HCT116 (cell line): ENCODE measurements at regions not wholly inside any gene's neighbourhood (a gene's known extent, or its start where the extent isn't known, plus 50 kb on each side); places are given as distances from the start of the nearest gene placed in this dataset.

Source experiments
- EGR1 ChIP-seq: IDR thresholded peaks from 2 replicates; pipeline ENCODE4 v1.6.1; 2012; ENCODE audit warnings: low read depth
- EZH2 ChIP-seq: fragments of 200-600 bp; sonication (generic); IDR thresholded peaks from 2 replicates; pipeline ENCODE4 v1.6.1; 2017; ENCODE audit warnings: antibody characterized with exemption, mixed run types
- EZH2phosphoT487 ChIP-seq: fragments of 200-600 bp; IDR thresholded peaks from 2 replicates; pipeline ENCODE4 v1.6.1; 2018; ENCODE audit warnings: antibody characterized with exemption, borderline replicate concordance
- JUND ChIP-seq: IDR thresholded peaks from 2 replicates; pipeline ENCODE4 v1.6.1; 2012
- POLR2A ChIP-seq: IDR thresholded peaks from 2 replicates; pipeline ENCODE4 v1.7.0; 2011; ENCODE audit warnings: borderline replicate concordance; ENCODE audit not compliant: insufficient read depth, insufficient read length; ENCODE audit errors: extremely low read depth
- POLR2AphosphoS5 ChIP-seq: IDR thresholded peaks from 2 replicates; pipeline ENCODE4 v1.6.1; 2011; ENCODE audit warnings: mild to moderate bottlenecking, low read depth, low read length, moderate library complexity
- SRF ChIP-seq: IDR thresholded peaks from 2 replicates; pipeline ENCODE4 v1.6.1; 2012; ENCODE audit warnings: low read depth
- ZFX ChIP-seq: fragments of 450-650 bp; IDR thresholded peaks from 2 replicates; pipeline ENCODE4 v1.6.1; 2017
- TF ChIP-seq, protein P1 (sequence below), 3 experiments: fragments of 200-600 bp in 1 of 3; sonication (generic) in 1 of 3; IDR thresholded peaks in 2 of 3; conservative IDR thresholded peaks in 1 of 3; 2 replicates each; pipeline ENCODE4 v1.5.1; 2012 to 2017; ENCODE audit warnings: low read depth in 2 of 3, low read length in 2 of 3, antibody characterized with exemption in 1 of 3, borderline replicate concordance in 1 of 3, control low read depth in 1 of 3, mild to moderate bottlenecking in 1 of 3, mixed read lengths in 1 of 3, mixed run types in 1 of 3, moderate library complexity in 1 of 3; ENCODE audit not compliant: insufficient read depth in 1 of 3

- TF ChIP-seq, protein P1, sequence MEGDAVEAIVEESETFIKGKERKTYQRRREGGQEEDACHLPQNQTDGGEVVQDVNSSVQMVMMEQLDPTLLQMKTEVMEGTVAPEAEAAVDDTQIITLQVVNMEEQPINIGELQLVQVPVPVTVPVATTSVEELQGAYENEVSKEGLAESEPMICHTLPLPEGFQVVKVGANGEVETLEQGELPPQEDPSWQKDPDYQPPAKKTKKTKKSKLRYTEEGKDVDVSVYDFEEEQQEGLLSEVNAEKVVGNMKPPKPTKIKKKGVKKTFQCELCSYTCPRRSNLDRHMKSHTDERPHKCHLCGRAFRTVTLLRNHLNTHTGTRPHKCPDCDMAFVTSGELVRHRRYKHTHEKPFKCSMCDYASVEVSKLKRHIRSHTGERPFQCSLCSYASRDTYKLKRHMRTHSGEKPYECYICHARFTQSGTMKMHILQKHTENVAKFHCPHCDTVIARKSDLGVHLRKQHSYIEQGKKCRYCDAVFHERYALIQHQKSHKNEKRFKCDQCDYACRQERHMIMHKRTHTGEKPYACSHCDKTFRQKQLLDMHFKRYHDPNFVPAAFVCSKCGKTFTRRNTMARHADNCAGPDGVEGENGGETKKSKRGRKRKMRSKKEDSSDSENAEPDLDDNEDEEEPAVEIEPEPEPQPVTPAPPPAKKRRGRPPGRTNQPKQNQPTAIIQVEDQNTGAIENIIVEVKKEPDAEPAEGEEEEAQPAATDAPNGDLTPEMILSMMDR (IDR thresholded peaks at IDR 0.05 in 2 of 3, conservative IDR thresholded peaks at IDR 0.05 in 1 of 3; ENCODE audit: borderline replicate concordance in 1 of 3, insufficient read depth in 1 of 3, low read depth in 2 of 3, low read length in 2 of 3), result no peak
- no peak for TF ChIP-seq SRF
- no peak for TF ChIP-seq POLR2A
- no peak for TF ChIP-seq EZH2
- no peak for TF ChIP-seq JUND
- no peak for TF ChIP-seq EGR1
- no peak for TF ChIP-seq EZH2phosphoT487
- no peak for TF ChIP-seq POLR2AphosphoS5
- no peak for TF ChIP-seq ZFX
These were observed 179.6 kb downstream of the WSCD1 start for GRCh38 chr17:6249732-6250131.
